ENCODE measurements at regions not wholly inside any gene's neighbourhood (a gene's known extent, or its start where the extent isn't known, plus 50 kb on each side); places are given as distances from the start of the nearest gene placed in this dataset.

DNA sequence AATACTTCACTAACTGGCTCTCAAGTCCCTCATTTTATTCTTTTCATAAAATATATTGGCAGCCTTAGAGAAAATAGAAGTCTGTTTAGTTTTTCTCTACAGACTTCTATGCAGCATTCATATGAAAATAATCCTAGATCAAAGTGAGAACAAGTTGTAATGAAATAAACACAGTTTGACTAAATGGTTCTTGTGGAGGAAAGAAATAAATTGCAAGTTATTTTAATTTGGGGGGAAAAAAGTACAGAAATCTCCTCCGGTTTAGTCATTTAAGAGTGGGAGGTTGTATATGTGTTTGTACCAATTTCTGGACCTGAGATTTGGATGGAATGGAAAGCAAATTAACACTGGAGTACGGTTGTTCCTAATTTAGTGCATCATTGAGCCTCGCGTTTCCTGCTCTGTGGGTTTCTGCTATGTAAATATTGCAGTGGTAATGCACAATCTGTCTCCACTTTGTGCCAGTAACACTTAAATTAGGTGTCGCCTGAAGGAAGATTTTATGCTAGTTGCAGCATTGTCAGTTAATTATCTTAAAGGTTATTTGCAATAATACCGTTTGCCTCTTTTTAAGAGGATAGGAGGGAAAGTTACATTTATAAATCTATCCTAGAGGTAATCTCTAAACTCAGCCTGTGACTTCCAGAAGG lies 100.2 kb downstream of the ZIC5 start:
- H3K9me3 ChIP-seq: no peaks in the 10 kb centered on the region
- DNase-seq: no peak
- intact Hi-C loops (cut with DNase I): no loop called here
- TF ChIP-seq, protein P1, sequence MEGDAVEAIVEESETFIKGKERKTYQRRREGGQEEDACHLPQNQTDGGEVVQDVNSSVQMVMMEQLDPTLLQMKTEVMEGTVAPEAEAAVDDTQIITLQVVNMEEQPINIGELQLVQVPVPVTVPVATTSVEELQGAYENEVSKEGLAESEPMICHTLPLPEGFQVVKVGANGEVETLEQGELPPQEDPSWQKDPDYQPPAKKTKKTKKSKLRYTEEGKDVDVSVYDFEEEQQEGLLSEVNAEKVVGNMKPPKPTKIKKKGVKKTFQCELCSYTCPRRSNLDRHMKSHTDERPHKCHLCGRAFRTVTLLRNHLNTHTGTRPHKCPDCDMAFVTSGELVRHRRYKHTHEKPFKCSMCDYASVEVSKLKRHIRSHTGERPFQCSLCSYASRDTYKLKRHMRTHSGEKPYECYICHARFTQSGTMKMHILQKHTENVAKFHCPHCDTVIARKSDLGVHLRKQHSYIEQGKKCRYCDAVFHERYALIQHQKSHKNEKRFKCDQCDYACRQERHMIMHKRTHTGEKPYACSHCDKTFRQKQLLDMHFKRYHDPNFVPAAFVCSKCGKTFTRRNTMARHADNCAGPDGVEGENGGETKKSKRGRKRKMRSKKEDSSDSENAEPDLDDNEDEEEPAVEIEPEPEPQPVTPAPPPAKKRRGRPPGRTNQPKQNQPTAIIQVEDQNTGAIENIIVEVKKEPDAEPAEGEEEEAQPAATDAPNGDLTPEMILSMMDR (IDR thresholded peaks at IDR 0.05): no peak
- no peak for TF ChIP-seq POLR2A (IDR thresholded peaks at IDR 0.05)
- H3K36me3 ChIP-seq: no peaks in the 10 kb centered on the region
- WGBS, 2 donors: 24 to 40% methylated on average over 6 of the region's 6 CpGs
- no peak overlapping the region for H3K4me3 ChIP-seq
- H3K4me1 ChIP-seq: no peaks in the 10 kb centered on the region
- H3K27me3 ChIP-seq: no peaks in the 10 kb centered on the region
- H3K27ac ChIP-seq: no peak overlapping the region

DNA sequence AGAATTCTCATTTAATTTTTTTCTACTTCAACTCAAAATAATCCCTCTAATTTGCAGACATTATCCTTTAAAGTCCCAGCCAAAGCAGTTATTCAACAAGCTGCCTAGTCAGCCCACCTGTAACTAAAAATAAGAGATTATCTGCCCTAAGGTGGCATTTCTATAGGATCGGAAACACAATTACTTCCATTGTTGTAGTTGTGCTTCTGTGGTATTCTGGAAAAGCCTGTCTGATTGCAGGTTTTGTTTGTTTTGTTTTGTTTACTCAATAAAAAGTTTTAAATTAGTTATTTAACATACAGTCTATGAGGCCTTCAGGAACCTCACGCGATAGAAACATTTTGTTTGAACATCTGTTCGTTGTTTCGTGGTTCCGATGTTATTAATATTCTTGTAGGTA lies 101.0 kb downstream of the ZIC5 start:
- TF ChIP-seq, protein P1 (IDR thresholded peaks at IDR 0.05): no peak
- no peak for TF ChIP-seq POLR2A (IDR thresholded peaks at IDR 0.05)
- 93 to 96% methylated on average over 6 of the region's 6 CpGs for WGBS, 2 donors
- no peak for DNase-seq
- Histone ChIP-seq H3K4me3 (no peak overlapping the region), H3K36me3 (no peaks in the 10 kb centered on the region), H3K9me3 (no peaks in the 10 kb centered on the region), H3K4me1 (no peaks in the 10 kb centered on the region), H3K27me3 (no peaks in the 10 kb centered on the region), H3K27ac (no peak overlapping the region)
- intact Hi-C loops (cut with DNase I): no loop called here

DNA sequence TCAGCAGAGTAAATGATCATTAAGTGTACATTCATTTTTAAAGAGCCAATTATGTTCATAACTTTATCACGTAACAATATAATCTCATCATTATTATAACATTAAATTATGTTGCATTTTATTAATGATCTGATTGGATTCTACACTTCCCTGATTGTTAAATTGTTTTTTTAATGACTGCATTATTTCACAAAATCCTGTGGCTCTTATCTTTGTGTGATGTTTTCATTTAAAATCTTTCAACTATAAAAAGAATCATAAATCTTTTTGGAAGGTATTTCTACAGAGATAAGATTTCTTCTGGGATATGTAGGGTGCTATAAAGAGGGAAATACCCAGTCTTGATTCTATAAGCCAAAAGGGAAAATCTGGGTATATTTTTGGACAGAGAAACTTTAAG lies 101.7 kb downstream of the ZIC5 start:
- H3K27ac ChIP-seq: no peak overlapping the region
- H3K4me3 ChIP-seq: no peak overlapping the region
- intact Hi-C loops (cut with DNase I): no loop called here
- TF ChIP-seq, protein P1 (IDR thresholded peaks at IDR 0.05): no peak
- TF ChIP-seq POLR2A (IDR thresholded peaks at IDR 0.05): no peak
- DNase-seq: no peak
- no peaks in the 10 kb centered on the region for H3K4me1 ChIP-seq
- H3K36me3 ChIP-seq: no peaks in the 10 kb centered on the region
- no peaks in the 10 kb centered on the region for H3K27me3 ChIP-seq
- 93 to 94% methylated on average over 1 of the region's 1 CpG for WGBS, 2 donors
- no peaks in the 10 kb centered on the region for H3K9me3 ChIP-seq

DNA sequence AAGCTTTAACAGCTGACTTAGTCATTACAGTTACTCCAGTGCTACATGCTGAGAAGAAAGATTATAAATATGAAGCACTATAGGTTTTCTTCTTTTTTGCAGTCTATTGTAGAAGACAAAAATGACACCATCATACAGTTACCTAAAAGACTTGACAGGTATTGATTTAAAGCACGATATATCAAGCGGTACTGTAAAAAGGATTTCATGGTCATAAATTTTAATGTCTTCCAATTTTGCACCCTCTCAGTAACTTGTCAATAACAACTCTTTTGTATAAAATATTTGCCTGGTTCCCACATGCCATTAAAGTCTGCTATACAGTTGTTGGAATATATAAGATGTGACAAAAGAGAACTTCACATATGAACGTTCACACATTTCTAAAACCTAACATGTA lies 102.8 kb downstream of the ZIC5 start:
- no peaks in the 10 kb centered on the region for H3K36me3 ChIP-seq
- WGBS, 2 donors: 74 to 86% methylated on average over 3 of the region's 3 CpGs

DNA sequence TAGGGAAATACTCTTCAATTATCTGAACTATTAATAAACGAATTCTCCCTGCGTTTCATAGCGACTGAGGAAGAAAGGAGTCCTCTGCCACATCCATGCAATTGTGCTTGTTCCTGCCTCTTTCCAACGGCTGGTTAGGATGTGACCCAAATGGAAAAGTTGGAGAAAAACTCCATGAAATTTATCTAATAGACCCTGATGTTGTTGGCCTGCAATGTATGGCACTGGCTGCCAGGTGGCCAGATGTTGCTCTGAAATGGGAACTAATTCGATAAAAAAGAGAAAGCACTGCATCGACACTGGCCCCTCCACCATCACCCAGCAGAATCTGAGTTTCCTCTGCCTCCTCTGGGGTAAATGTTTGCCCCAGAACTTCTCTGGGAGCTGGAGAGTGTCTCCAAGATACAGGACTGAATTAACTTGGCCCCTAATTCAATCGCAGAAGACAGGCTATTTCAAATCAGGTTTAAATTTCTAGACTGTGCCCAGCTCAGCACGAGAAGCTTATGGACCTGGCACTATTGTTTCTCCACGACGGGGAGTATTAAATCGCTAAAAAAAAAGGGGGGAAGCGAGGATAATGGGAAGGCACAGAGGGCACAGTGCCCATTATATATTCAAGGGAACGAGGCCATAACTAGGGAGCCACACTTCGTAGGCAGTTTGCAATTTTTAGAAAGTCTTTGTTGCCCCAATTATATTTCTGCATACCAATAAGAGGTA lies 103.9 kb downstream of the ZIC5 start:
- H3K9me3 ChIP-seq: no peaks in the 10 kb centered on the region
- intact Hi-C loops (cut with DNase I): no loop called here
- no peak for DNase-seq
- no peak overlapping the region for H3K4me3 ChIP-seq
- H3K36me3 ChIP-seq: no peaks in the 10 kb centered on the region
- H3K4me1 ChIP-seq: no peaks in the 10 kb centered on the region
- no peak for TF ChIP-seq POLR2A (IDR thresholded peaks at IDR 0.05)
- TF ChIP-seq, protein P1 (IDR thresholded peaks at IDR 0.05): no peak
- 91% methylated on average over 13 to 14 of the region's 14 CpGs for WGBS, 2 donors
- no peaks in the 10 kb centered on the region for H3K27me3 ChIP-seq
- no peak overlapping the region for H3K27ac ChIP-seq

More for the DNA sequence above, 102.8 kb downstream of the ZIC5 start:
- H3K27ac ChIP-seq: no peak overlapping the region
- H3K4me1 ChIP-seq: no peaks in the 10 kb centered on the region
- no peak overlapping the region for H3K4me3 ChIP-seq
- DNase-seq: no peak
- H3K27me3 ChIP-seq: no peaks in the 10 kb centered on the region
- H3K9me3 ChIP-seq: no peaks in the 10 kb centered on the region
- no peak for TF ChIP-seq POLR2A (IDR thresholded peaks at IDR 0.05)
- TF ChIP-seq, protein P1 (IDR thresholded peaks at IDR 0.05): no peak
- intact Hi-C loops (cut with DNase I): no loop called here
